ENCODE measurements at regions not wholly inside any gene's neighbourhood (a gene's known extent, or its start where the extent isn't known, plus 50 kb on each side); places are given as distances from the start of the nearest gene placed in this dataset.

- 30 to 40% (median 39%) methylated on average over 5 of the region's 5 CpGs for WGBS, 3 donors
Measured at GRCh38 chr18:38557006-38557405, 991.4 kb upstream of the CELF4 start.

GRCh38 chr18:38552732-38553321 lies 987.2 kb upstream of the CELF4 start:
- no peak overlapping the region for H3K27ac ChIP-seq
- WGBS, 3 donors = 91 to 95% (median 93%) methylated on average over 2 of the region's 2 CpGs

More at GRCh38 chr18:38557006-38557405, 991.4 kb upstream of the CELF4 start:
- TF ChIP-seq CTCF (IDR thresholded peaks at IDR 0.05) = no peak
- TF ChIP-seq POLR2A (IDR thresholded peaks at IDR 0.05) = no peak
- TF ChIP-seq EP300 (IDR thresholded peaks at IDR 0.05) = no peak
- Histone ChIP-seq H3K4me1 (ENCODE audit: insufficient read depth) (no peaks in the 10 kb centered on the region), H3K9me3 (no peaks in the 10 kb centered on the region), H3K36me3 (no peaks in the 10 kb centered on the region), H3K27me3 (no peaks in the 10 kb centered on the region), H3K4me3 (no peak overlapping the region), H3K27ac (no peak overlapping the region)
- intact Hi-C loops (cut with DNase I) = no loop called here
- no peak for DNase-seq

GRCh38 chr18:38551881-38552280 lies 986.3 kb upstream of the CELF4 start:
- no peaks in the 10 kb centered on the region for H3K27me3 ChIP-seq
- no peaks in the 10 kb centered on the region for H3K4me1 ChIP-seq (ENCODE audit: insufficient read depth)
- 87 to 89% (median 87%) methylated on average over 10 of the region's 10 CpGs for WGBS, 3 donors
- no peaks in the 10 kb centered on the region for H3K36me3 ChIP-seq
- H3K9me3 ChIP-seq = no peaks in the 10 kb centered on the region
- H3K27ac ChIP-seq = no peak overlapping the region
- TF ChIP-seq POLR2A (IDR thresholded peaks at IDR 0.05) = no peak
- DNase-seq = no peak
- intact Hi-C loops (cut with DNase I) = no loop called here
- H3K4me3 ChIP-seq = no peak overlapping the region

More at GRCh38 chr18:38552732-38553321, 987.2 kb upstream of the CELF4 start:
- TF ChIP-seq EP300 (IDR thresholded peaks at IDR 0.05) = no peak
- TF ChIP-seq POLR2A (IDR thresholded peaks at IDR 0.05) = no peak
- TF ChIP-seq CTCF (IDR thresholded peaks at IDR 0.05) = no peak
- Histone ChIP-seq H3K36me3 (no peaks in the 10 kb centered on the region), H3K9me3 (no peaks in the 10 kb centered on the region), H3K4me1 (ENCODE audit: insufficient read depth) (no peaks in the 10 kb centered on the region), H3K27me3 (no peaks in the 10 kb centered on the region), H3K4me3 (no peak overlapping the region)
- intact Hi-C loops (cut with DNase I) = no loop called here
- no peak for DNase-seq

- no peak for TF ChIP-seq CTCF (IDR thresholded peaks at IDR 0.05)
- no peaks in the 10 kb centered on the region for H3K4me1 ChIP-seq (ENCODE audit: insufficient read depth)
- WGBS, 3 donors = 76 to 87% (median 78%) methylated on average over 1 of the region's 1 CpG
- H3K27me3 ChIP-seq = no peaks in the 10 kb centered on the region
- no peak for DNase-seq
- H3K9me3 ChIP-seq = no peaks in the 10 kb centered on the region
- H3K4me3 ChIP-seq = no peak overlapping the region
- intact Hi-C loops (cut with DNase I) = no loop called here
- H3K27ac ChIP-seq = no peak overlapping the region
- H3K36me3 ChIP-seq = no peaks in the 10 kb centered on the region
Measured at GRCh38 chr18:38545071-38545470, 979.5 kb upstream of the CELF4 start.

- TF ChIP-seq EP300 (IDR thresholded peaks at IDR 0.05) = no peak
- no peak for TF ChIP-seq CTCF (IDR thresholded peaks at IDR 0.05)
- TF ChIP-seq POLR2A (IDR thresholded peaks at IDR 0.05) = no peak
- Histone ChIP-seq H3K36me3 (no peaks in the 10 kb centered on the region), H3K27ac (no peak overlapping the region), H3K27me3 (no peaks in the 10 kb centered on the region), H3K4me1 (ENCODE audit: insufficient read depth) (no peaks in the 10 kb centered on the region), H3K9me3 (no peaks in the 10 kb centered on the region), H3K4me3 (no peak overlapping the region)
- intact Hi-C loops (cut with DNase I) = no loop called here
- DNase-seq = no peak
Measured at GRCh38 chr18:38539856-38540255, 974.3 kb upstream of the CELF4 start.

Measured in ovary (tissue), 7 donors.